Stimulated activated naive CD8-positive, alpha-beta T cell treated with anti-CD3 and anti-CD28 coated beads, Interleukin-15, amount 100 ng/mL, for 72 hours (primary cell): ENCODE measurements at regions not wholly inside any gene's neighbourhood (a gene's known extent, or its start where the extent isn't known, plus 50 kb on each side); places are given as distances from the start of the nearest gene placed in this dataset.

Experiments used
- ATAC-seq: fragments of 150-1000 bp; cut with Tn5 transposase; 2 replicates; pipeline ENCODE4 v1.10.0; 2021; ENCODE audit warnings: mild to moderate bottlenecking, moderate library complexity
- DNase-seq, 2 donors: peaks; one replicate each; pipeline ENCODE4 v3.0.0; 2021 to 2022
- H3K27ac Mint-ChIP-seq, 2 donors: one replicate each; pipeline ENCODE4 v1.8.0; 2022; ENCODE audit warnings: mild to moderate bottlenecking in 2 of 2, mixed read lengths in 2 of 2, moderate library complexity in 2 of 2
- H3K27me3 Mint-ChIP-seq: one replicate; pipeline ENCODE4 v1.8.0; 2022; ENCODE audit warnings: mixed read lengths
- H3K4me1 Mint-ChIP-seq: one replicate; pipeline ENCODE4 v1.8.0; 2022; ENCODE audit warnings: mild to moderate bottlenecking, mixed read lengths
- H3K4me3 Mint-ChIP-seq, 2 donors: one replicate each; pipeline ENCODE4 v1.8.0; 2022; ENCODE audit warnings: mild to moderate bottlenecking in 2 of 2, mixed read lengths in 2 of 2, moderate library complexity in 1 of 2
- H3K9me3 Mint-ChIP-seq, 2 donors: one replicate each; pipeline ENCODE4 v1.8.0; 2022; ENCODE audit warnings: mixed read lengths in 2 of 2

DNA sequence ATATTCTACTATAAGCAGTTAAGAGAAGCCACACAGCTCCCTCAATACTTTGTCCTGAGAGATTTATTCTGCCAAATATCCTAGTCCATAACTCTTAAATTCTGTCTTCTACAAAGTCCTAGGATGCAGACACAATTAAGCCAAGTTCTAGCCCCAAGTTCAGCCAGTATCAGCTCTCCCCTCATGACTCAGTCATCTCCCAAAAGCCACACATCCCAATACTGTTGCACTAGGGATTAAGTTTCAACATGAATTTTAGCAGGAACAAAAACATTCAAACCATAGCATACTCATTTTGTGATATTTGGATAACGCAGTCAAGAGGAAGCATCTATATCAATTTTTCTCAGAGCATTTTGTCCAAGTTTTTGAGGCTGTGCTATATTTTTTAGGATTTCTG is 277.4 kb downstream of the FZD1 start:
- no peak overlapping the region for H3K4me3 Mint-ChIP-seq
- no peaks in the 10 kb centered on the region for H3K27me3 Mint-ChIP-seq
- H3K4me1 Mint-ChIP-seq = no peaks in the 10 kb centered on the region
- ATAC-seq = no peak
- no peak for DNase-seq
- no peaks in the 10 kb centered on the region for H3K9me3 Mint-ChIP-seq
- no peak overlapping the region for H3K27ac Mint-ChIP-seq

DNA sequence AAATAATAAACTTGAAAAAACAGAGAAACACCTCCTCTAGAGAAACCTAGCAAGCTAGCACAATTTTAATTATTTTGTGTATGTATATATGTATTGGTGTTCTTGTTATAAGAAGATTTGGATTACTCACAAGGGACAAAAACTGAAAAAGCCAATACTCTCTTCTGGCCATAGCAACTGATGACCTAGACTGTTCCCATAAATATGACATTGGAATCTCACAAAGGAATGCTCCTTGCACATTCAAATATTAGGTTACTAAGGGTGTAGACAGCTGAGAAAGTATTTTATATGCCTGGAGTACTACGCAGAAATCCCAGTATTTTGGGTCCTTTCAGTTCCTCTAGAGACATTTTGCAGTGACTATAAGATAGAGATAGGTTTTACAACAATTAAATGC is 279.4 kb downstream of the FZD1 start:
- DNase-seq (no peak), ATAC-seq (no peak)
- no peaks in the 10 kb centered on the region for H3K4me1 Mint-ChIP-seq
- H3K9me3 Mint-ChIP-seq = no peaks in the 10 kb centered on the region
- no peak overlapping the region for H3K4me3 Mint-ChIP-seq
- no peak overlapping the region for H3K27ac Mint-ChIP-seq
- no peaks in the 10 kb centered on the region for H3K27me3 Mint-ChIP-seq

DNA sequence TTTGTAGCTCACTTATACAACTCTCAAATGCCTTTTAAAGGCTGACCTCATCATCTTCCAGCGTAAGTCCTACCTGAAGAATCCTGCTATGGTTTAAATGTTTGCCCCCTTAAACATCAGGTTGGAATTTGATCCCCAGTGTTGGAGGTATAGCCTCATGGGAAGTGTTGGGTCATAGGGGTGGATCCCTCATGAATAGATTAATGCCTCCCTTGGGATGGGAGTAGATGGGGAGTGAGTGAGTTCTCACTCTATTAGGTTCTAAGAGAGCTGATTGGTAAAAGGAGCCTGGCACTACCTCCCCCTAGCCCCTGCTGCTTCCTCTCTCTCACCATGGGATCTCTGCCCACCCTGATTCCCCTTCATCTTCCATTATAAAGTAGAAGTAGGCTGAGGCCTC is 285.6 kb downstream of the FZD1 start:
- ATAC-seq = no peak
- Mint-ChIP-seq H3K27me3 (no peaks in the 10 kb centered on the region), H3K4me1 (no peaks in the 10 kb centered on the region), H3K27ac (no peak overlapping the region), H3K4me3 (no peak overlapping the region), H3K9me3 (no peaks in the 10 kb centered on the region)
- DNase-seq = no peak

DNA sequence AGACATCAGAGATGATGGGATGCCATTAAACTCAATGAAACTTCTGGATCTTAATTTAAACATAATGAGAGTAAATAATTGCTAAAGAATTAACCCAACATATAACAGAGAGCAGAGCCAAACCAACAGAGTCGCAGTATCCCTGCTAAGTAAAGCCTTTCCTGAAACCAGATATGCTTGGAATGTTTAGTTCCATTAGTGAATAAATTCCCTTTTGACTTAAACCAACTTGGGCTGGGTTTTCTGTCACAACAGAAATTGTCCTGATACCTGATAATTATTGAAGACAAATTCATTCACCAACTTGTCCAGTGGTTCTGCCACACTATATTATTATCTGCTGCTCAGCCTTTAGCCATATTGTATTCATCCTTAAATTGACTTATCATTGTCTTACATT is 286.7 kb downstream of the FZD1 start:
- Mint-ChIP-seq H3K27ac (no peak overlapping the region), H3K9me3 (no peaks in the 10 kb centered on the region), H3K4me3 (no peak overlapping the region), H3K27me3 (no peaks in the 10 kb centered on the region), H3K4me1 (no peaks in the 10 kb centered on the region)
- DNase-seq (no peak), ATAC-seq (no peak)

GRCh38 chr7:91551377-91552175 is 287.3 kb downstream of the FZD1 start:
- H3K4me1 Mint-ChIP-seq = no peaks in the 10 kb centered on the region
- no peaks in the 10 kb centered on the region for H3K9me3 Mint-ChIP-seq
- no peaks in the 10 kb centered on the region for H3K27me3 Mint-ChIP-seq
- no peak for ATAC-seq
- H3K27ac Mint-ChIP-seq = no peak overlapping the region
- DNase-seq = no peak
- H3K4me3 Mint-ChIP-seq = no peak overlapping the region

DNA sequence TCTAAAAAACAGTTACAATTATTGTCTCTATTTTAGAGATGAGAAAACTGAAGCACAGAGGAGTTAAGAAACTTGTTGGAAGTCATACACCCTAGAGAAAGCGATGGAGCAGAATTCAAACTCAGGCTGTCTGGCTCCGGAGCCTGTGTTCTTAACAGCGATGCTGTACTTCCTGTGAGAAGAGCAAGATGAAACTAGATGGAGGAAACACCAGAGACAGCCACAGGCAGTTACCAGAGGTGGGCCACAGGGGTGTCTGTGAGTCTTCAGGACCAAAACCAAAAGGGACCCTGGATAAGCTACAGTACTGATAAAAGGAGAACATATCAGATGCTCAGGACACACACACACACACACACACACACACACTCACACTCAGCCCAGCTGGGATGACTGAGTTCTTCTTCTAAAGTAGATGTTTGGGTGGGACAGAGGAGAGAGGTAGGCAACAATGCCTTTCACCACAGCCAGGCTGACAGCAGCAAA is 289.2 kb downstream of the FZD1 start:
- Mint-ChIP-seq H3K27ac (no peak overlapping the region), H3K4me3 (no peak overlapping the region), H3K27me3 (no peaks in the 10 kb centered on the region), H3K4me1 (no peaks in the 10 kb centered on the region), H3K9me3 (peaks cover 0 to 7% of the 10 kb centered on the region in 2 donors)
- DNase-seq (no peak), ATAC-seq (no peak)

DNA sequence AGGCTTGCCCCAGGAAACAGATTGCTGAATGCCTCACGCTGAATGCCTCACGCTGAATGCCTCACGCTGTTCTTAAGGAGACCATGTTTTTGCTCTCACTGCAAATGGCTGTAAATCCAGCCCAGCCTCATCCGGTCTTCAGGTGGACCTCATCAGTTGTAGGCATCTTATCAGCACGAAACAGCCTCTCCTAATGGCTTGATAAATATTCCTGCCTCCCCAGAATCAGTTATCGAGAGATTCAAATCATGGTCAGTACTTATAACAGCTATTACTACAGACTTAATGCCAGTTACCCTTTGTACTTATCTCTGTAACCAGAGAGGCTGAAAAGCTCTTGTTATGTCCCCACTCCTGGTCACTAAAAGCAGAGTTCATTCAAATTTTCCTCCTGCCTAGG is 290.6 kb downstream of the FZD1 start:
- H3K27me3 Mint-ChIP-seq = no peaks in the 10 kb centered on the region
- H3K27ac Mint-ChIP-seq = no peak overlapping the region
- no peak overlapping the region for H3K4me3 Mint-ChIP-seq
- no peak for DNase-seq
- H3K4me1 Mint-ChIP-seq = no peaks in the 10 kb centered on the region
- ATAC-seq = no peak
- H3K9me3 Mint-ChIP-seq = peaks cover 0 to 13% of the 10 kb centered on the region in 2 donors

GRCh38 chr7:91556239-91556638 is 292.0 kb downstream of the FZD1 start:
- H3K27ac Mint-ChIP-seq = no peak overlapping the region
- H3K27me3 Mint-ChIP-seq = no peaks in the 10 kb centered on the region
- H3K4me3 Mint-ChIP-seq = no peak overlapping the region
- no peak for ATAC-seq
- H3K4me1 Mint-ChIP-seq = no peaks in the 10 kb centered on the region
- DNase-seq = no peak
- peaks cover 0 to 23% of the 10 kb centered on the region in 2 donors for H3K9me3 Mint-ChIP-seq

DNA sequence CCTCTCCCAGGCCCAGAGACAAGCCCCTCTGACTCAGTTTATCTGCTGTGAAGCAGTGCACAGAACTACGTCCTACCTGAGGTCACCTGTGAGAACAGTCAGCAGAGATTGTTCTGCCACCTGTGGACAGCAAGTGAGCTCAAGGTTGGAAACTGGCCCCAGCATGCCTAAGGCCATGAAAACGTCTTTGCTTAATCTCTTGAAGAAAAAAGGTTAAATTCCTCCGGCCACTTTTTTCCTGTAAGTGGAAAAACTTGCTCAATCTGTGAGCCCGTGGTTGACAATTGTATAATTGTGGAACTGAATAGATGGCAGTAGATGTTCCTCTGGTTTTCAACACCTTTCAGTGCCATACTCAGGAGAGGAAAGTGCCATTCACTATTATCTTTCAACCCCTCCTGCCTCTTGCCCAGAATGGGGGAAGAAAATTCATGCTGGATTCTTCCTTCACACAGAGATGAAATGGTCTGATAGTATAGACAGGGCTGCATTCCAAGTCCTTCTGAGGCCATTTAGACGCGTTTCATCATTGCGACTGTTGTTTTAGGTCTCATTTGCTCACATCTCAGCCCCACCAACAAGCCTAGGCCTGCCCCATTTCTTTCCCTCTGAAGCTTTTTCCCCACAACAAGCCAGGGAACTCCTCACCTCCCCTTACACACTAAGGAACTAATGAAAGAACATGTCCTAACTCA is 292.9 kb downstream of the FZD1 start:
- ATAC-seq = no peak
- H3K4me3 Mint-ChIP-seq = no peak overlapping the region
- no peak for DNase-seq

GRCh38 chr7:91557789-91558404 is 293.7 kb downstream of the FZD1 start:
- no peak for DNase-seq
- no peaks in the 10 kb centered on the region for H3K27me3 Mint-ChIP-seq
- peaks cover 0 to 25% of the 10 kb centered on the region in 2 donors for H3K9me3 Mint-ChIP-seq
- H3K4me3 Mint-ChIP-seq = no peak overlapping the region
- no peak for ATAC-seq
- no peak overlapping the region for H3K27ac Mint-ChIP-seq
- no peaks in the 10 kb centered on the region for H3K4me1 Mint-ChIP-seq

More for the DNA sequence above, 292.9 kb downstream of the FZD1 start:
- Mint-ChIP-seq H3K4me1 (no peaks in the 10 kb centered on the region), H3K27me3 (no peaks in the 10 kb centered on the region), H3K27ac (no peak overlapping the region), H3K9me3 (peaks cover 0 to 25% of the 10 kb centered on the region in 2 donors)

GRCh38 chr7:91559947-91560346 is 295.7 kb downstream of the FZD1 start:
- DNase-seq (no peak), ATAC-seq (no peak)
- Mint-ChIP-seq H3K27me3 (no peaks in the 10 kb centered on the region), H3K9me3 (peaks cover 0 to 25% of the 10 kb centered on the region in 2 donors), H3K4me3 (no peak overlapping the region), H3K4me1 (no peaks in the 10 kb centered on the region), H3K27ac (no peak overlapping the region)

GRCh38 chr7:91564101-91564500 is 299.9 kb downstream of the FZD1 start:
- ATAC-seq (no peak), DNase-seq (no peak)
- Mint-ChIP-seq H3K4me3 (no peak overlapping the region), H3K9me3 (peaks cover 0 to 21% of the 10 kb centered on the region in 2 donors), H3K27ac (no peak overlapping the region), H3K27me3 (no peaks in the 10 kb centered on the region), H3K4me1 (no peaks in the 10 kb centered on the region)

DNA sequence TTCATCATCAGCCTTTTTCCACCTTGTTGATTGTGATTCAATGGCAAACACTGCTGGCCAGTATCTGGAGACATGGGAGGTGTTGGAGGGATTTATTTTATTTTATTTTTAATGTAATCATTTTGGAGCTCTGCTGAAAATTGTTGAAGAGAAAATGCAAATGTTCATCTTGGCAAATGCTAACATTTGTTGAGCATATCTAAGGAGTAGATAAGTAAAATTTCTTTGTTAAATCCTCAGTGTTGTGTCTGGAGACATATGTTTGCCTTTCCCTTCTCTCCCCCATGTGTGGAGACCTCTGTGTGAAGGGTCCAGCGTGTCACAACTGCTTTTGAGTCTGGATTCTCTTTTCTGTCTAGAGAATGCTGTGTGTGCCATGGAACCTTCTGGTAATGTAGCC is 300.3 kb downstream of the FZD1 start:
- H3K4me1 Mint-ChIP-seq = no peaks in the 10 kb centered on the region
- H3K9me3 Mint-ChIP-seq = peaks cover 2 to 25% of the 10 kb centered on the region in 2 donors
- no peak overlapping the region for H3K27ac Mint-ChIP-seq
- H3K4me3 Mint-ChIP-seq = no peak overlapping the region
- H3K27me3 Mint-ChIP-seq = no peaks in the 10 kb centered on the region
- ATAC-seq (no peak), DNase-seq (no peak)

DNA sequence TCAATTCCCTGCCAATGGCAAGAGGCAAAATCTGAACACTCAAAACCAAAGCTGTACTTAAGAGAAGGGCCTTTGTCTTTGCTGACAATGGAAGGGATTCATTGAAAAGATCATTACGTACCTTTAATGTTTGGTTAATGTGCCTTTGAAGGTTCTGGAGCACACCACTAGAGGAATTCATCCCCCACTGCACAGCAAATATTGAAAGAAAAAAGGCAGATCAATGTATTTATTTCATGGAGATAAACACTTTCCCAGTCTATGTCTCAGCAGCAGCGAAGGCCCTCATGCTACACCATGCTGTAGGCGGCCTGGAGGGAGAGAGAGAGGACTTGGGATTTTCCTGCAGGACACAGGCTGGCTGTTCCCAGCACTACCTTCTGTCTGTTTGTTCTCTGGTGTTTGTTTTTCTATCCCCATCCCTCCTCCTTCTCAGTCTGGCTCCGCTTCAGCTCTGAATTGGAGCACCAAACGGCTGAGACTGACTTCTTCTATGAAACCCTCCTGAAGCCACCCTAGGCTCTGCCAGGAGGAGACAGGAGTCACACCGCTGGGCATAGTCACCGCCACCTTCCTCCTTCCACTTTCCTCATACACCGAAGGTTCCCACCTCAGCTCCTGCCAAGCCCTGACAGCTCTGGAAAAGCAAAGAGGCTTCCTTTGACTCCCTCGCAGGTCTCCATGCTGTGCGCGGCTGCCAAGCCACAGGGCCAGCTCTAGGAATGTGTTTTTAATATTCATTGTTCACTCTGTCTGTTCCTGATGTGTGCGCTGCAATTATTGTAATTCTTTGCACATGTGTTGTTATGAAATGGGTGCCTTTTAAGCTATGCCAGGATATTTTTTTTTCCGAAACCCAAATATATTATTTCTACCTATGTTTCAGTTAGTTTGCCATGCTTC is 301.5 kb downstream of the FZD1 start:
- DNase-seq (no peak), ATAC-seq (no peak)
- H3K4me1 Mint-ChIP-seq = no peaks in the 10 kb centered on the region
- H3K4me3 Mint-ChIP-seq = no peak overlapping the region
- no peak overlapping the region for H3K27ac Mint-ChIP-seq
- no peaks in the 10 kb centered on the region for H3K27me3 Mint-ChIP-seq
- H3K9me3 Mint-ChIP-seq = peaks cover 4 to 22% of the 10 kb centered on the region in 2 donors

GRCh38 chr7:91566402-91566732 is 302.1 kb downstream of the FZD1 start:
- ATAC-seq (no peak), DNase-seq (no peak)
- no peak overlapping the region for H3K27ac Mint-ChIP-seq
- no peaks in the 10 kb centered on the region for H3K4me1 Mint-ChIP-seq
- H3K4me3 Mint-ChIP-seq = no peak overlapping the region
- peaks cover 4 to 16% of the 10 kb centered on the region in 2 donors for H3K9me3 Mint-ChIP-seq
- H3K27me3 Mint-ChIP-seq = no peaks in the 10 kb centered on the region
